ENCODE measurements at regions not wholly inside any gene's neighbourhood (a gene's known extent, or its start where the extent isn't known, plus 50 kb on each side); places are given as distances from the start of the nearest gene placed in this dataset.

GRCh38 chr21:35410656-35411055 lies 361.6 kb upstream of the RUNX1 start:
- no peak for TF ChIP-seq CTCF (IDR thresholded peaks at IDR 0.05)
- no peak for TF ChIP-seq POLR2A (IDR thresholded peaks at IDR 0.05)

Data from adrenal gland (tissue), 5 donors.